AML-193 (cell line): ENCODE measurements at regions not wholly inside any gene's neighbourhood (a gene's known extent, or its start where the extent isn't known, plus 50 kb on each side); places are given as distances from the start of the nearest gene placed in this dataset.

Experiments
- DNase-seq, 2 experiments: peaks; one replicate each; lab custom pipeline; 2025; lab: John Stamatoyannopoulos, UW

- no peak for DNase-seq
Measured at GRCh38 chr1:157291083-157291482, 152.9 kb upstream of the ETV3 start.

DNA sequence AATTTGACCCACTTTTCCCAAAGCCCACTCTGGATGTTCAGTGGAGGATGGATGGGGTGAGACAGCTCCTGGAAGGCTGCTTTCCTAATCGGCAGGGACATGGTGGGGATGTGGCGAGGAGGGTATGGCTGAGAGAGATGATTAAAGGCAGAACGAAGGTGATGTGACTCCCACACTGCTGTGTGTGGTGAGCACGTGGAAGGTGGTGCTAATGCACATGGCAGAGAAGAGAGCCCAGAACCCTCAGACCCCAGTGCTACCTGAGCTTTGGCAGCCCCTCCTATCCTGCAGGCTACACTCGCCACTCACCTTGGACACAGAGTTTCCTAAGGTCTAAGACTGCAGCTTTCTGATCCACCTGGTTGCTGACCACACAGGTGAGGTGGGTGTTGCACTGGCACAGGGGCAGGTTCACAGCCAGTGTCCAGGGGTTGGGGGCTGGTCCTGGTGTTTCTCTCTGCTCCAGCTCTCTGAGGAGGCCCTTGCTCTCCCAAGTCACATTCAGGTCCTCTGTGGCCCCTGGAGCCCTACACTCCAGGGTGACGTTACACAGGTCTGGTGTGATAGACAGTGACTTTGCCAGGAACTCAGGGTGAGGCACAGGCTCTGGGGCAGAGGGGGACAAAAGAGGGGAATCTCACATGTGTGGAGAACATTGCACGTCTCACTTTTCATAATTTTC lies 151.4 kb upstream of the ETV3 start:
- no peak for DNase-seq

GRCh38 chr1:157288996-157289395 lies 150.8 kb upstream of the ETV3 start:
- peak in 1 of 2 experiments; percentile 6 for DNase-seq

DNA sequence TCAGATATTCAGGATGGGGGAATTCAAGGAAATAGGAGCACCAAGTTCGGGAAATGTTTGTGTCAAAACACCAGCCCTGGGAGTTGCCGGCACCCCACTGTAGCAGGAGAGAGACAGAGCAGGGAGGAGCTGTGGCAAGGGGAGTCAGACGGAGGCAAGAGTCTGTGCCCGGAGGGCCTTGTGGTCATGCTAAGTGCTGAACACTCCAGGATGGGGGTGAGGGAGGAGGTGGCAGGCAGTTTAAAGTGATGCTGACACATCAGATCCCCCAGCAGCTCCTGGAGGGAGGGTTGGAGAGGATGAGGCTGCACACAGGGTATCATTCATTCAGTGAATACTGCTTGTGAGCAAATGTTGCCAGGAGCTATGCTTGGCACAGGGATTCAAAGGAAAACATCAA lies 150.3 kb upstream of the ETV3 start:
- no peak for DNase-seq

- no peak for DNase-seq
Measured at GRCh38 chr1:157288006-157288405, 149.8 kb upstream of the ETV3 start.

DNA sequence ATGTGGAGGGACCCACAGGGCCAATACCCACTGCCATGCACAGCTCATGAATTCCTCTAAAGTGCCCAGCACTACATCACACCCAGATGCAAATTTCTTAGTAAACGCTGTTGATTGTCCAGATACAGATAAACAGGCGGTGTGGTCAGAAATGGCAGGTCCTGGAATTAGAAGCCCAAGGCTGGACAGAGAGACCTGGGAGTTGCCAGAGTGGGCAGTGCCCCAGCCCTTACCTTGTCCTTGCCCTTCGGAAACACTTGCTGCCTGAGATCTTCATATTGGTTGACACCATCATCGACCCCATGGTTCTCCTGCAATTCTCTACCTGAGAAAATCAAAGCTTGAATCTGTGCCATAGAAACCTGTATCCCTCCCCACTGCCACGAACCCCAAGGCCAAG lies 149.3 kb upstream of the ETV3 start:
- DNase-seq: no peak

- no peak for DNase-seq
Measured at GRCh38 chr1:157286646-157287420, 148.6 kb upstream of the ETV3 start.

DNA sequence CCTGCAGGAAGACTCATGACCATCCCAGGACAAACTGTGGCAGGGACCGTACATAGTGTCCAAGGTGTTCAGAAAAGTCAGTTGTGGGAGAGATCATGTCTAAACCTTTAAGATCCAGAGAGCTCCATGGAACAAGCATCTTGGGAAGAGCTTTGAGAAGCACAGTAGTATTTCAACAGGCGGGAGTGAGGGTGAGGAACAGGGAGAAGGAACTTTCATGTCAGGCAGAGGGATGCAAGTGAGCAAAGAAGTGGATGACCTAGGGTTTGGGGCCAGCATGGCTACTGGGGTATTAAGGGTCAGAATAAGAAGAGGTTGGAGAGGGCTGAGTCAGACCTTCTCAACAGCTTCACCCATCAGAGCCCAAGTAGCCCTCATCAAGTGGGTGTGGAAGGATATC lies 147.9 kb upstream of the ETV3 start:
- DNase-seq: no peak

- no peak for DNase-seq
Measured at GRCh38 chr1:157284451-157284850, 146.3 kb upstream of the ETV3 start.

DNA sequence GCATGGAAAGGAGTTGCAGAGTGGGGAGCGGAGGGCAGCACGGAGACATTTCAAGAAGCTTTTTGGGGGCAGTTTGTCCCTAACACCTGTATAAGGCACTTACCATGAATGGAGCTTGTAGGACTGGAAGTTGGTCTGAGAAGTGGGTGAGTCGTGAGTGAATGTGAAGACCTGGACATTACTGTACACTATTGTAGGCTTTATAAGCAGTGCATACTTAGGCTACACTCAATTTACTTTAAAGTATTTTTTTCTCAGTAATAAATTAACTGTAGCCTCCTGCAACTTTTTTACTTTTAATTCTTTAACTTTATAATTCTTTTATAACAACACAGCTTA lies 141.6 kb upstream of the ETV3 start:
- no peak for DNase-seq

- no peak for DNase-seq
Measured at GRCh38 chr1:157279138-157279801, 141.1 kb upstream of the ETV3 start.

GRCh38 chr1:157278383-157279137 lies 140.4 kb upstream of the ETV3 start:
- no peak for DNase-seq

- no peak for DNase-seq
Measured at GRCh38 chr1:157277913-157278312, 139.7 kb upstream of the ETV3 start.

GRCh38 chr1:157277281-157277680 lies 139.1 kb upstream of the ETV3 start:
- DNase-seq: no peak

- DNase-seq: no peak
Measured at GRCh38 chr1:157274698-157275534, 136.7 kb upstream of the ETV3 start.

DNA sequence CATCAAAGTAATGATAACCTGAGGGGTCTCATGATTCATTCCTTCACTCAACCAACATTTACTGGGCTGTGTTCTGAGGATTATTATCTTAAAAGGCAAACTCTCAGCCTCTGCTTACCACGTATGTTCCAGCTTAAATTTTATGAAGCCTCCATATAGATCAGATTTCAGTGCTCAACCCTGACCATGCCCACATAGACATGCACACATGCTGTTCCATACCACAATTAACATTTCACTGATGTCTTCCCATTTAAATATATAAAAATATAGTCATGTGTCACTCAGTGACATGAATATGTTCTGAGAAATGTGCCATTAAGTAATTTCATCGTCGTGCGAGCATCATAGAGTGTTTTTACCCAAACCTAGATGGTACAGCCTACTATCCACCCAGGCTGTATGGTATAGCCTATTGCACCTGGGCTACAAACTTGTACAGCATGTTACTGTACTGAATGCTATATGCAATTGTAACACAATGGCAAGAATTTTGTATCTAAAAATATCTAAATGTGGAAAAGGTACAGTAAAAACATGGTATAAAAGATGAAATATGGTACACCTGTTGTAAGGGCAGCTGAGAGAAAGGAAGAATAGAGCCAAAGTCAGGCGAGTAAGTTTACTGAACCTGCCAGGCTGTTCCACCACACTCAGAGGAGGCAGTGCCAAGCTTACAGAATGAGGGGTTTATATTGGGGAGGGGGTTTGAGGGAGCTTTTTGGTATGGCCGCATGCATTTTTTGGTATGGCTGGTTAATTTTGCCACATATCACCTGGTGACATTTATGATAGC lies 134.7 kb upstream of the ETV3 start:
- DNase-seq: no peak

DNA sequence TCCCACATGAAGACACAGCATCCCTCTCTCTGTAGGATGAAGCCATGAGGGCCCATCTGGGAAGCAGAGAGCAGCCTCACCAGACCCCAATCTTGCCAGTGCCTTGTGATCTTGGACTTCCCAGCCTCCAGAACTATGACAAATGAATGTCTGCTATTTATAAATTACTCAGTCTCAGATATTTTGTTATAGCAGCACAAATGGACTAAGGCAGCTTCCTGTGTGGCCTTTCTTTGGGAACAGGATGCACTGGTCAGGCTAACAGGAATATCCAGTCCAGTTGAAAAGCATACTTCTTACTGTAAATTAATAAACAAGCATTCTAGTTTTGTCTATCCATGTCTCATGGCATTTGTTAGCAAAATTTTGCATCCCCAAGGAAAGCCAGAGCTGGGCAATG lies 134.1 kb upstream of the ETV3 start:
- DNase-seq: no peak

GRCh38 chr1:157270705-157271274 lies 132.6 kb upstream of the ETV3 start:
- no peak for DNase-seq

- DNase-seq: no peak
Measured at GRCh38 chr1:157269656-157270375, 131.6 kb upstream of the ETV3 start.

DNA sequence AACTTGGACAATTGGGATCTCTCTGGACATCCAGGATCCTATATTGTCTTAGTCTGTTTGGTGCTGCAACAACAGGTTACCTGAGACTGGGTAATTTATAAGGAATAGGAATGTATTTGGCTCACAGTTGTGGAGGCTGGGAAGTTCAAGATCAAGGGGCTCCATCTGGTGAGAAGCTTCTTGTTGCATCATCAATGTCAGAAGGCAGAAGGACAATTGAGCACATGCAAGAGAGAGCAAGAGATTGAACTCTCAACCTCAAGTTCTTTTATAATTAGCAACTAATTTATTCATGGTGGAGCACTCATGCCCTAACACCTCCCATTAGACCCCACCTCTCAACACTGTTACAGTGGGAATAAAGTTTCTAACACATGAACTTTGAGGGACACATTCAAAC lies 124.7 kb upstream of the ETV3 start:
- no peak for DNase-seq
